Neutrophil (primary cell): ENCODE measurements at regions not wholly inside any gene's neighbourhood (a gene's known extent, or its start where the extent isn't known, plus 50 kb on each side); places are given as distances from the start of the nearest gene placed in this dataset.

ENCODE experiments used
- H3K27ac ChIP-seq: fragments of 200-600 bp; sonication (generic); 2 replicates; pipeline ENCODE4 v1.5.1; 2016; ENCODE audit warnings: mild to moderate bottlenecking, moderate library complexity
- H3K27me3 ChIP-seq: fragments of 200-600 bp; sonication (generic); 2 replicates; pipeline ENCODE4 v1.6.0; 2016; ENCODE audit warnings: mild to moderate bottlenecking
- H3K36me3 ChIP-seq: fragments of 200-600 bp; sonication (generic); 2 replicates; pipeline ENCODE4 v1.5.1; 2017
- H3K4me1 ChIP-seq, 2 experiments: fragments of 200-600 bp in 1 of 2; sonication (generic) in 1 of 2; 1 replicate in 1 of 2; 2 replicates in 1 of 2; pipeline versions ENCODE4 v1.5.1 to v1.6.1; 2013 to 2016; ENCODE audit warnings: low read depth in 1 of 2, low read length in 1 of 2, mild to moderate bottlenecking in 1 of 2, moderate library complexity in 1 of 2; ENCODE audit not compliant: control insufficient read depth in 1 of 2, insufficient read depth in 1 of 2
- H3K4me3 ChIP-seq, 2 experiments: fragments of 200-600 bp in 1 of 2; sonication (generic) in 1 of 2; 1 replicate in 1 of 2; 2 replicates in 1 of 2; pipeline ENCODE4 v1.5.1; 2013 to 2016; ENCODE audit warnings: low read depth in 1 of 2, low read length in 1 of 2, mild to moderate bottlenecking in 1 of 2, moderate library complexity in 1 of 2
- H3K9me3 ChIP-seq: fragments of 200-600 bp; sonication (generic); 2 replicates; pipeline ENCODE4 v1.5.1; 2016
- CTCF ChIP-seq: fragments of 200-600 bp; sonication (generic); IDR thresholded peaks from 2 replicates; pipeline ENCODE4 v1.5.1; 2016; ENCODE audit warnings: antibody characterized with exemption

DNA sequence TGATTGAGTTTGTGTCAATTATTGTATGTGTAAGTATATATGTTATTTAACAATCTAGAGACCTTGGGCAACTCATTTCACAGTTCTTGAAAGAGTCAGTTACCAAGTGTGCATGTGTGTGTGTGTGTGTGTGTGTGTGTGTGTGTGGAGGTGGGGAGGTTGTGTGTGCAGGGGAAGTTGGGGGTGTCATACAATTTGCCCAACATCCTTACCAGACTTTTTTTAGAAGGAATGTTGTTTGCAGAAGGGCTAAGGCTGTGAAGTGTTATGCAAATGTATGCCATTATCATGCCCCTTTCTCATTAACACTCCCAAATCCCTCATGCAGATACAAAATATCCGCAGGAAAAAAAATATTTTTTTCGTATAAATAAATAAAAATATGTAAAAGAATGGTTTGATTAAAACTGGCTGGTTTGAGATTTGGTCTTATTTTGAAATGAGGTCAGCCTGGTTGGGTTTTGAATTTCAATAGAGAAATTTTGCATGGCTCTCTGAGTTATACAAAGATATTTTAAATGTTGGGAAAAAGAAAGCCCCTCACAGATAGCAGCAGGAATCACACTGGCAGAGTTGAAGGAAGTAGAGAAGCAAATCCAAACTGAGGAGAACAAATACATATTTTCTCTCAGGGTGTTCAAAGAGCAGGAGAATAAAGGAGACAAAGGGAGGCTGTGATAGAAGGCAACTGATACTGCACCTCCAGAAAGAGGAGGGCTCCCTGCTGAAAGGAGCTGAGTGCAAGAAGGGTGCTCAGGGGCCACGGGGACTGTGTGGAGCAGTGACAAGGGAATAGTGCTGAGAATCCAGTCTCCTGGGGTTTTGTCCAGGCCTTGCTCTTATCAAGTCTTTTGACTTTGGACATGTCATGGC, 1365.5 kb upstream of the CELF4 start:
- Histone ChIP-seq H3K27ac (no peak overlapping the region), H3K4me1 (no peaks in the 10 kb centered on the region), H3K27me3 (no peaks in the 10 kb centered on the region), H3K9me3 (no peaks in the 10 kb centered on the region), H3K4me3 (no peak overlapping the region), H3K36me3 (no peaks in the 10 kb centered on the region)
- no peak for TF ChIP-seq CTCF

- H3K27me3 ChIP-seq, result no peaks in the 10 kb centered on the region
- H3K36me3 ChIP-seq, result no peaks in the 10 kb centered on the region
- no peaks in the 10 kb centered on the region for H3K9me3 ChIP-seq
- H3K4me3 ChIP-seq, result no peak overlapping the region
- no peak overlapping the region for H3K27ac ChIP-seq
- no peaks in the 10 kb centered on the region for H3K4me1 ChIP-seq
- no peak for TF ChIP-seq CTCF
Observed at GRCh38 chr18:38923540-38923939, 1357.9 kb upstream of the CELF4 start.

DNA sequence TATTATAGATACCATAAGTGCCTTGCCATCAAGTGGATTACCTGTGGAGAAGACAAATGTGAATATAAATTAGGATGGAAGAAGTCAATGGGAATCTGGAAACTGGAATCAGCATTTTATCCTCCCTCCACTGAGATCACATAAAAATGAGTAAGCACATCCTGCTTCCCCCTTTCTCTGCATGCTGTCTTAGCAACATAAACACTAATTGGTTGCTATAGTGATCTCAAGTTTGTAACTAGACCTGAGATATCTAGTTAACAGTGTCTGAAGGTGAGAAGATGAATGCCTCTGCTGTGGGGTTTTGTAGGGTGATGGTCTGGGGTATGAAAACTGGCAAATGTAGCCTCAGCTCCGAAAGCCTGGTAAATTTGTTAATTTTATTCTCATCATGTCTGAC, 1357.5 kb upstream of the CELF4 start:
- H3K27ac ChIP-seq, result no peak overlapping the region
- H3K36me3 ChIP-seq, result no peaks in the 10 kb centered on the region
- no peaks in the 10 kb centered on the region for H3K4me1 ChIP-seq
- H3K9me3 ChIP-seq, result no peaks in the 10 kb centered on the region
- TF ChIP-seq CTCF, result no peak
- H3K27me3 ChIP-seq, result no peaks in the 10 kb centered on the region
- H3K4me3 ChIP-seq, result no peak overlapping the region

DNA sequence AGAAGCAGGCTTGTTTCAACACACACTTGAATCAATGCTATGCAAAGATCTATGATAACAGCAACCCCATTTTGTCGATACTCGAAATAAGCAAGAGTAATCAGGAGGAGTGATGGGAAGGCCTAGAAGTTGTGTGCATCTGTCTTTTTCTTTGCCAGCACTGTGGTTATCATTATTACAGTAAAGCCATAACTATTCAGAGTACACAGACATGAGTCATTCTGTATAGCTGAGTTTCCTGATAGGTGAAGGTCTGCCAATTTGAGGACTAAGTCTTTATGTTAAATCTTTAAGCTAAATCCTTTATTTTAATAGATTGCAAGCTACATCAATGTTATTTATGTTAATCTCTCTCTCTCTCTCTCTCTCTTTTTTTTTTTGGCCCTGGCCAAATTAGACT, 1344.4 kb upstream of the CELF4 start:
- Histone ChIP-seq H3K27ac (no peak overlapping the region), H3K4me1 (no peaks in the 10 kb centered on the region), H3K36me3 (no peaks in the 10 kb centered on the region), H3K27me3 (no peaks in the 10 kb centered on the region), H3K4me3 (no peak overlapping the region), H3K9me3 (no peaks in the 10 kb centered on the region)
- no peak for TF ChIP-seq CTCF

DNA sequence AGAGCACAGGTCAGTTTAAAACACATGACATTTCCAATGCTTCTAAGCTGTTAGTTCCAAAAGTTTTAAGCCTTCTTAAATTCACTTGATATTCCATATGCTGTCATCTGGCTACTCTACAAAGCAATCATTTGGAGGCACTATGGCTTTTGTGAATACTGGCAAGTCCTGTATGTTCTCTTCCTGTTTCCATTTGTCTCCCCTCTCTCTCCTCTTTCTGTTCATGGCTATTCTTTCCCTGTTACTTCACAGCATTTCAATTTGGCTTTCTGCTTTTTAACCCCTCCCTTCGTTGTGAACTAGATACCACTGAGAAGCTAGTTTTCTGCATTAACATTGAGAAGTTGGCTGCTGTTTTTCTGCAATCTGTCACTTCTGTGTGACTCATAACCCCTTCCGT, 1337.2 kb upstream of the CELF4 start:
- no peak overlapping the region for H3K4me3 ChIP-seq
- no peaks in the 10 kb centered on the region for H3K27me3 ChIP-seq
- H3K27ac ChIP-seq, result no peak overlapping the region
- no peaks in the 10 kb centered on the region for H3K9me3 ChIP-seq
- TF ChIP-seq CTCF, result no peak
- H3K36me3 ChIP-seq, result no peaks in the 10 kb centered on the region
- no peaks in the 10 kb centered on the region for H3K4me1 ChIP-seq
